ENCODE measurements at regions not wholly inside any gene's neighbourhood (a gene's known extent, or its start where the extent isn't known, plus 50 kb on each side); places are given as distances from the start of the nearest gene placed in this dataset.

DNA sequence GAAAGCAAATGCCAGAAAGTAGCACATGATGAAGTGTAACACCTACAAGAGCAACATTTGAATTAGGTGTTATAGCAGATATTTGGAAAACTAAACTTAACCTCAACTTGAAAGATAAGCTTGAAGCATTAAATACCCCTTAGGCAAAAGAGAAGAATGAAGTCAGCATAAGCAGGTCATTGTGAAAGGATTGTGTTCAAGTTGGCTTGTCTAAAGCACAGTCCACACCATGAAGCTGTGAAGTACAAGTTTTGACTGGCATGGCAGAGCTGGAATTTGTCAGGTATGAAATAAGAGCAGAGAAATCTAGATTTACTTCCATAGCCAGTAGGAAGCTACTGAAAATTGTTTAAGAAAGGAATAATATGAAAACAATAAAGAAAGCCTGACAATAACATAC is 480.3 kb upstream of the POT1 start:
- intact Hi-C loops (cut with micrococcal nuclease; ENCODE audit: unreplicated experiment): no loop called here
- no peak for DNase-seq
- Histone ChIP-seq H2AFZ (no peak overlapping the region), H3K9me2 (ENCODE audit: insufficient read depth) (no peaks in the 10 kb centered on the region), H3K9me3 (ENCODE audit: insufficient read depth, low read depth) (no peaks in the 10 kb centered on the region), H3K4me2 (no peak overlapping the region), H3K79me2 (ENCODE audit: low read depth) (no peaks in the 10 kb centered on the region), H3K36me3 (ENCODE audit: low read depth) (no peaks in the 10 kb centered on the region), H3K4me1 (replicated peaks; ENCODE audit: insufficient read depth) (no peaks in the 10 kb centered on the region), H3K4me3 (no peak overlapping the region), H3K27me3 (ENCODE audit: insufficient read depth, low read depth) (no peaks in the 10 kb centered on the region), H3K27ac (no peak overlapping the region), H4K20me1 (ENCODE audit: insufficient read depth) (no peaks in the 10 kb centered on the region), H3F3A (ENCODE audit: insufficient read depth, low read depth) (no peaks in the 10 kb centered on the region)
- POLR2A ChIA-PET (ENCODE audit: unreplicated experiment): no interaction called here
- TF ChIP-seq, protein P1, sequence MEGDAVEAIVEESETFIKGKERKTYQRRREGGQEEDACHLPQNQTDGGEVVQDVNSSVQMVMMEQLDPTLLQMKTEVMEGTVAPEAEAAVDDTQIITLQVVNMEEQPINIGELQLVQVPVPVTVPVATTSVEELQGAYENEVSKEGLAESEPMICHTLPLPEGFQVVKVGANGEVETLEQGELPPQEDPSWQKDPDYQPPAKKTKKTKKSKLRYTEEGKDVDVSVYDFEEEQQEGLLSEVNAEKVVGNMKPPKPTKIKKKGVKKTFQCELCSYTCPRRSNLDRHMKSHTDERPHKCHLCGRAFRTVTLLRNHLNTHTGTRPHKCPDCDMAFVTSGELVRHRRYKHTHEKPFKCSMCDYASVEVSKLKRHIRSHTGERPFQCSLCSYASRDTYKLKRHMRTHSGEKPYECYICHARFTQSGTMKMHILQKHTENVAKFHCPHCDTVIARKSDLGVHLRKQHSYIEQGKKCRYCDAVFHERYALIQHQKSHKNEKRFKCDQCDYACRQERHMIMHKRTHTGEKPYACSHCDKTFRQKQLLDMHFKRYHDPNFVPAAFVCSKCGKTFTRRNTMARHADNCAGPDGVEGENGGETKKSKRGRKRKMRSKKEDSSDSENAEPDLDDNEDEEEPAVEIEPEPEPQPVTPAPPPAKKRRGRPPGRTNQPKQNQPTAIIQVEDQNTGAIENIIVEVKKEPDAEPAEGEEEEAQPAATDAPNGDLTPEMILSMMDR (conservative IDR thresholded peaks at IDR 0.05): no peak
- no peak for TF ChIP-seq EZH2 (IDR thresholded peaks at IDR 0.05; ENCODE audit: low read depth)
- BruUV-seq (replicated peaks): no TSS peak
- CTCF ChIA-PET: no interaction called here

DNA sequence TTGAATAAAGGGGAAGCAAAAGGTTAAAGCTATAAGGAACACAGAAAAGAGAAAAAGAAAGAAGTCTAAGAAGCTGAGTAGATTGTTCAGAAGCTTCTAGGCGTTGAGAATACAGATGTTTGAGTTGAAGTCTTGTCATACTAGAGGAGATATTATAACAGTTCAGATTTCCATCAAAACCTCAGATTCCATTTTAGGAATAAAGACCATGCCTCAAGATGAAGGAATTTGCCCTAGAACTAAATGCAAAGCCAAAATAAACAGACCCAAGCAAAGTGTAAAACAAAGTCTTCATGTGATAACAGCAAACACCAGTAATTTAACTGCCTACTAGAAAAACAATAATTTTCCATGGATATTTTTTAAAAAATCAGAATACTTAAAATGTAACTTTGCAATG is 476.5 kb upstream of the POT1 start:
- H3K27me3 ChIP-seq (ENCODE audit: insufficient read depth, low read depth): no peaks in the 10 kb centered on the region
- H4K20me1 ChIP-seq (ENCODE audit: insufficient read depth): no peaks in the 10 kb centered on the region
- intact Hi-C loops (cut with micrococcal nuclease; ENCODE audit: unreplicated experiment): no loop called here
- no peaks in the 10 kb centered on the region for H3K9me2 ChIP-seq (ENCODE audit: insufficient read depth)
- BruUV-seq (replicated peaks): no TSS peak
- H3F3A ChIP-seq (ENCODE audit: insufficient read depth, low read depth): no peaks in the 10 kb centered on the region
- H3K4me1 ChIP-seq (replicated peaks; ENCODE audit: insufficient read depth): no peaks in the 10 kb centered on the region
- H2AFZ ChIP-seq: no peak overlapping the region
- no peak for DNase-seq
- H3K79me2 ChIP-seq (ENCODE audit: low read depth): no peaks in the 10 kb centered on the region
- ChIA-PET CTCF (no interaction called here), POLR2A (ENCODE audit: unreplicated experiment) (no interaction called here)
- TF ChIP-seq, protein P1 (conservative IDR thresholded peaks at IDR 0.05): no peak
- TF ChIP-seq EZH2 (IDR thresholded peaks at IDR 0.05; ENCODE audit: low read depth): no peak
- no peak overlapping the region for H3K4me3 ChIP-seq
- no peak overlapping the region for H3K27ac ChIP-seq
- H3K36me3 ChIP-seq (ENCODE audit: low read depth): no peaks in the 10 kb centered on the region
- no peak overlapping the region for H3K4me2 ChIP-seq
- H3K9me3 ChIP-seq (ENCODE audit: insufficient read depth, low read depth): no peaks in the 10 kb centered on the region

DNA sequence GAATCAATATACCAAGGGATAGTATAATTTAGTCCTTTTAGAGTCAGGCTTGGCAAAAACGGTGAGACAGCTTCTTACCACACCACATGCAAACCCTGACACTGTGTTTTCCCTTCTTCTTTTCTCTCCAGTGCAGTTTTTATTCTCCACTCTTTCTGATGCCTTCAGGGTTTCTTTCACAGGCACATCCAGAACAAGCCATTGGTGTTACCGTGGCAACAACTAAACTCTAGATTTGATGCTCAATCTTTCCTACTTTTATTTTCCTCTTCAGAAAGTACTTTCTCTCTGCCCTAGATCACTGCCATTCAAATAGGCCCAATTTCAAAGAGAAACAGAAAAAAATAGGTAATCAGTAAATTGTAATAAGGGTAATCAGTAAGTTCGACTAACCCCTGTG is 469.8 kb upstream of the POT1 start:
- Histone ChIP-seq H3F3A (ENCODE audit: insufficient read depth, low read depth) (no peaks in the 10 kb centered on the region), H3K27ac (no peak overlapping the region), H3K79me2 (ENCODE audit: low read depth) (no peaks in the 10 kb centered on the region), H3K27me3 (ENCODE audit: insufficient read depth, low read depth) (no peaks in the 10 kb centered on the region), H3K4me3 (no peak overlapping the region), H2AFZ (no peak overlapping the region), H3K9me2 (ENCODE audit: insufficient read depth) (no peaks in the 10 kb centered on the region), H3K4me1 (replicated peaks; ENCODE audit: insufficient read depth) (no peaks in the 10 kb centered on the region), H4K20me1 (ENCODE audit: insufficient read depth) (no peaks in the 10 kb centered on the region), H3K36me3 (ENCODE audit: low read depth) (no peaks in the 10 kb centered on the region), H3K4me2 (no peak overlapping the region), H3K9me3 (ENCODE audit: insufficient read depth, low read depth) (no peaks in the 10 kb centered on the region)
- intact Hi-C loops (cut with micrococcal nuclease; ENCODE audit: unreplicated experiment): no loop called here
- ChIA-PET POLR2A (ENCODE audit: unreplicated experiment) (no interaction called here), CTCF (no interaction called here)
- TF ChIP-seq, protein P1 (conservative IDR thresholded peaks at IDR 0.05): no peak
- DNase-seq: no peak
- BruUV-seq (replicated peaks): no TSS peak
